ENCODE measurements at regions not wholly inside any gene's neighbourhood (a gene's known extent, or its start where the extent isn't known, plus 50 kb on each side); places are given as distances from the start of the nearest gene placed in this dataset.

DNA sequence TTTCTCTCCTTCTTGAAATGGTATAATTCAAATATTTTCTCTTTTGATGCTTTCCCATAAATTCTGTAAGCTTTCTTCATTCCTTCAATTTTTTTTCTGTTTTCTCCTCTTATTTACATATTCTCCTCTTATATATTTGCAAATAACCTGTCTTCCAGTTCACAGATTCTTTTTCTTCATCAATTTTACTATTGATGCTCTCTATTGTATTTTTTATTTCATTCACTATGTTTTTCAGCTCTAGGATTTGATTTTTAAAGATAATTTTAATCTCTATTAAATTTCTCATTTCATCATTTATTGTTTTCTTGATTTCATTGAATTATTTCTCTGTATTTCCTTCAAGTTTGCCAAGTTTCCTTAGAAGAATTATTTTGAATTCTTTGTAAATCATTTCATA lies 54.0 kb upstream of the PRPS1L1 start:
- no peak for DNase-seq (ENCODE audit: low spot score)

- DNase-seq (ENCODE audit: low spot score), result no peak
Measured at GRCh38 chr7:18082169-18082568, 54.5 kb upstream of the PRPS1L1 start.

DNA sequence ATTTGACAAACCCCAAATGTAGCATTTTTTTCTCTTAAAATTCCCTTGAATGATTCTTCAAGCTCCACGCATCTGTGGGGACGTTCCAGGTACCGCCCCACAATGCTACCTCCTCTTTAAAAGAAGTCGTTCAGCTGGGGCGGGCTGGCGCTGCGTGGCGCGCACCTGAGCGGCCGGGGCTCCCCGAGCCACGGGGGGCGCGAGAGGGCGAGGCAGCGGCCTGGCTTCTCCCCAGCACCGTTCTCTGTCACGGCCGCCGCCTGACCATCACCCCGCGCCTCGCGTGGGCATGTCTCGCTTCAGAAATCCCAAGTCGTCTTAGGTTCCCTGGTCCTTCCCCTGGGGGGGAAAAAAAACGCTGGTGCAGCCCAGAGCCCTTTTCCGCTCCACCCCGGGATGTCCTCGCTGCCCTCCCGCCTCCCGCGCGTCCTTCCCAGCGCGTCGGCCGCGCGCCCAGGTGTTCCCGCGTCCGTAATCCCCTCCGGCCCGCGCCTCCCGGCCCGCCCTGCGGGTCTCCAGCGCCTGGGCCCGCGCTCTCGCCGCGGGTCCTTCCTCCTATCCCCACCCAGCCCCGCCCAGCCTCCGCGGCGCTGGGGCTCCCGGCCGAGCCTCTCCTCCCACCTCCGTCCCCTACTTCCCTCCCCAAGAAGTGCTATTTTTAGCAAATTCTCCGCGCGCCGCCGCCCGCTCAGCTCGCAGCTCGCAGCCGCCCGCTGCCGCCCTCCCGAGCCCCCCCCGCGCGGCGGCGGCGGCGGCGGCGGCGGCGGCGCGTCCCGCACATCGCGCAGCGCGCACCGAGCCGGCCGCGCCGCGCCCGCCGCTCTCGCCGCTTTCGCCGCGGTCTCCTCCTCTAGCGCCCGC lies 58.7 kb upstream of the PRPS1L1 start:
- no peak for DNase-seq (ENCODE audit: low spot score)

GRCh38 chr7:18087026-18087686 lies 59.5 kb upstream of the PRPS1L1 start:
- no peak for DNase-seq (ENCODE audit: low spot score)

DNA sequence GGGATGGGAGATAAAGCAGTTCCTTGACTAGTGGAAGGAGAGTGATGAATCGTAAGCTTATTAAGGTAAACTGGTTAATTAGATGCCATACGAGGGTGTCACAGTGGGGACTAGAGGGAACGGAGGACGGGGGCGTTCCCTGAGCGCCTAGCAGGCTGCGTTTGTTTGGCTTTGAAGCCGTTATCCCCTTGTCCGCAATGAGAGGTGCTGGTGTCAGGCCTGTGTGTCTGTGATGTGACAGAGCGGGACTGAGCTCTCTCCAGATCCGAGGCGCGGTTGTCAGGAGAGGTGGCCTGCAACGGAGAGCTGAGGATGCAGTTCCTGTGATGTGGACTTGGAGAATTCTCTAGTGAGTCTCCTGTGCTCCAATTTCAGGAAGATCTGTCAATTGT lies 60.0 kb upstream of the PRPS1L1 start:
- no peak for DNase-seq (ENCODE audit: low spot score)

GRCh38 chr7:18096087-18096486 lies 68.4 kb upstream of the PRPS1L1 start:
- no peak for DNase-seq (ENCODE audit: low spot score)

GRCh38 chr7:18102576-18102975 lies 74.9 kb upstream of the PRPS1L1 start:
- DNase-seq (ENCODE audit: low spot score), result no peak

DNA sequence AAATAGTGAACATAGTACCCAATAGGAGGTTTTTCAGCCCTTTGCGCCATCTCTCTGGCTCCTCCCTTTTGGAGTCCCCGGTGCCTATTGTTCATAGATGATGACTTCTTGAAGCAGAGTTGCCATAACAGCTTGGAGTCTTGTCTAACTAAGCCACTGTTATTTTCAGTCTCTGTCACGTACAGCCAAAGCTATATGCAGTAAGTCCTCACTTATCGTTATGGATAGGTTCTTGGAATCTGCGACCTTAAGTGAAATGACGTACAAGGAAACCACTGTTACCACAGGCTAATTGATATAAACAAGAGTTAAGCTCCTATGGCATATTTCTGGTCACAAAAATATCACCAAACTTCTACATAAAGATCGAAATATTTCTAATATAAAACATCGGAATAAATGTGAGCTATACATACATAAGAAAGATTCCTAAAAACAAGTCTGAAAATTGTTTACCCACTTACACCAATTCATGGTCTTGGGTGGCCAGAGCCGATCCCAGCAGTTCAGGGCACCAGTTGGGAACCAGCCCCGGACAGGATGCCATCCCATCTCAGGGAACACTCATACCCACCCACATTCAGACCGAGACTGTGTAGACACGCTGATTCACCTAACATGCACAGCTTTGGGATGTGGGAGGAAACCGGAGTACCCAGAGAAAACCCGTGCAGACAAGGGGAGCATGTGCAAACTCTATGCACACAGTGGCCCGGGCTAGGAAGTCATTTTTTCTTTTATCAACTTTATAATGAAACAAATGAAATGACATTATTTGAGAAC lies 76.0 kb upstream of the PRPS1L1 start:
- DNase-seq (ENCODE audit: low spot score), result no peak

DNA sequence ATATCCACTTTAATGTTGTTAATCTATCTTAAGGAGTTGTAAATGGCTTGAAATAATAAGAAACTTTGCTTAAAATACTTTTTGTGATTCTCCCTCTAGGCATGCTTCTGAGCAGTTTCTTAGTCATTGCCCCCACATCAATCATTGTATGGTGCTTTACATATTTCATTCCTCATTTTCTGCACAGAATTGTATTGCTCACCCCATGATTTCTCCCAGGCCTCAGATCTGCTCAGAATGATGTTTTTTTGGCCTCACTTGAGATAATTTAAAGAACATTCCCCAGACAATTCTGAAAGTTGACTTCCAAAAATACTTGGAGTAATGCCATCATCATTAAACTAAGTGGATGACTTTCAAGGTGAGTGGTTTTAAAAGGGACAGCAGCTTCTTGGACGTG lies 82.1 kb upstream of the PRPS1L1 start:
- DNase-seq (ENCODE audit: low spot score), result no peak

GRCh38 chr7:18116661-18117060 lies 89.0 kb upstream of the PRPS1L1 start:
- DNase-seq (ENCODE audit: low spot score), result no peak

GRCh38 chr7:18117482-18117881 lies 89.8 kb upstream of the PRPS1L1 start:
- DNase-seq (ENCODE audit: low spot score), result no peak

DNA sequence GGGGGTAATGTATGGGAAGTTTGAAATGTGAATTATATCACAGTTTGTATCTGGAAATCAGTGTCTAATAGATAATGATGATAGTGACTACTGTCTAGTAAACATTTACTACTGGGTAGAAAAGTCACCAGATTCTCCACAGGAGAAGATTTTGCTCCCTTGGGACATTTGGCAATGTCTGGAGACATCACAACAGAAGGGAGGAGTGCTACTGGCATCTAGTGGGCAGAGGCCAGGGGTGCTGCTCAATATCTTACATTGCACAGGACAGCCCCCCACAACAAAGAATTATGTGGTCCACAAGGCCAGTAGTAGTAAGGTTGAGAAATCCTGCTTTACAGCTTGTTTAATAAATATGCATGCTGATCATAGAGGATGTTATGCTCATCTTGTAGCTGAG lies 92.3 kb upstream of the PRPS1L1 start:
- no peak for DNase-seq (ENCODE audit: low spot score)

- no peak for DNase-seq (ENCODE audit: low spot score)
Measured at GRCh38 chr7:18123508-18124239, 96.0 kb upstream of the PRPS1L1 start.

DNA sequence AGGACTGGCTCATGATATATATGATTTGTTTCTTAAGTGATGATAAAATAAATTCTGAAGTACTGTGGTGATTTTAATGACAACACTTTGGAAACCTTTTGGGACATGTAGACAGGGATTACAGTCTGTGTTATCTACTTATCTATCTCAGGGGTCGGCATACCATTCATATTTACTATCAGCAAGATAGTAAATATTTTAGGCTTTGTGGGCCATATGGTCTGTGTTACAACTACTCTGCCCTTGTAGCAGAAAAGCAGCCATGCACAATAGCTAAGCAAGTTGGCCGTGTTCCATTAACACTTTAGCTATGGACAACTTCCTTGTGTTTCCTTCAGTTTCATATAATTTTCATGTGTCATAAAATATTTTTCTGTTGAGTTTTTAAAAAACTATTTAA lies 97.8 kb upstream of the PRPS1L1 start:
- no peak for DNase-seq (ENCODE audit: low spot score)

DNA sequence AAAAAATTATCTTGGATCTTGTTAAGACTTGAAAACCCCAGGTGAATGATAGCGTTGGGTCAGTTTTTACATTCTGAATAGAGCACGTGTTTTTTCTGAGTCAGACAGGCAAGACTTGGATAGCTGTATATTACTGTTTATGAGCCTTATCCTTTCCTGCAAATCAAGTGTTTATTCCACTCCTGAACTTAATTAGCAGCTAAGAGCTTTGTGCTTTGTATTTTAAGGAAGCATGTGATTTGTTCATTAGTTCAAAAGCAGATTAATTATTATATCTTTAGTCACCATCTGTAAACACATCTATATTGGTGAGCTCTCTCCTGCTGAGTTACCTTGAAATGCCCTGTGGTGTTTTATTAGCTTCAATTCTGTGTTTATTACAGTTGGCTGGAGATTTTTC lies 98.6 kb upstream of the PRPS1L1 start:
- DNase-seq (ENCODE audit: low spot score), result no peak

DNA sequence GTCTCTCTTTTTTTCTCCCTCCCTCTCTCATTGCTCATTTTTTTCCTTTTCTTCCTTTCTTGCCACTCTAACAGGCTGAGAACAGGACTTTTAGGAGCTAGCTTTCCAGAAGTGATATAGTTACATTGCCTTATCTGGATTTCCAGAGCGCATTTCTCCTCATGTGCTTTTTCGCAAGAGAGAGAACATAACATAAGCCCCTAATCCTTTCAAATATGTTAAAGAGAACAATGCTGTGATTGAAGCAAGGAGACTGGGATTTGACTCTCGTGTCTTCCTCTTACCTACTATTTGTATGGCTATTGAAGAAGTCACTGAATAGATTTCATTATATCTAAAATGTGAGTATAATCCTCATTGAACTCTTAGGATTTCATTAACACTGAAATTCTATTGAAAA lies 101.2 kb upstream of the PRPS1L1 start:
- no peak for DNase-seq (ENCODE audit: low spot score)

DNA sequence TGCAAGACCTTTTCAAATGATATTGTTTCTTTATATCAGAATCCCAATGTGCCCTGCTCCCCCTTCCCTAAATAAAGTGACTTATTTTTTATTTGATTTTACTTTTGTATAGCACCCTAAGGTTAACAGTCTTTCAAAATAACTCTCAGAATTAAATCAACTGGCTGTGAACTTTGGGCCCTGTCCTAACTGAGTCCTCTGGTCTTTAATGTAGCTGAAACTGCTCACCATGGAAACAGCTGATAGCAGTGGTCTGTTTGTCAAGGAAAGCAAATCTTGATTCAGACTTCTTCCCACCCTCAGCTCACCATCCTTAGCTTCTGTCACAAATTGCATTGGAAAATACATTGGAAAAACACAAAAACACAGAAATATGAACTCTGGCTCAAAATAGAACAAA lies 105.2 kb upstream of the PRPS1L1 start:
- no peak for DNase-seq (ENCODE audit: low spot score)

DNA sequence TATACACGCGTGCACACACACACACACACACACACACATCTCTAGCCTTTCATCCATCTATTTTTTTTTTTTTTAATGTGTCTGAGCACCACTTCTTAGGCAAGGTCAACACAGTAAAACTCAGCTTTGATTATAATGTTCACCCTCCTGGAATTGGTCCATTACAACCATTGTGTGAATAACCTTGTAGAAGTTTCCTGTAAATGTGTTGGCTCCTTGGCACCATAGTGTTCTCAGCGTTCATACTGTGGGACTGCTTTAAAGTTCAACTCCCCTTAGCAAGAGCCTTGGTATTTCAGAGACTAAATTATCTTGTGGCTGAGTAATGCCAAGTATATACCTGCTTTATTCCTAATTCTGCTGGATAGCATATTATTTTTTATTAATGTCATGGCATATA lies 106.3 kb upstream of the PRPS1L1 start:
- no peak for DNase-seq (ENCODE audit: low spot score)

- DNase-seq (ENCODE audit: low spot score), result no peak
Measured at GRCh38 chr7:18140943-18141342, 113.3 kb upstream of the PRPS1L1 start.

- no peak for DNase-seq (ENCODE audit: low spot score)
Measured at GRCh38 chr7:18144166-18144565, 116.5 kb upstream of the PRPS1L1 start.

DNA sequence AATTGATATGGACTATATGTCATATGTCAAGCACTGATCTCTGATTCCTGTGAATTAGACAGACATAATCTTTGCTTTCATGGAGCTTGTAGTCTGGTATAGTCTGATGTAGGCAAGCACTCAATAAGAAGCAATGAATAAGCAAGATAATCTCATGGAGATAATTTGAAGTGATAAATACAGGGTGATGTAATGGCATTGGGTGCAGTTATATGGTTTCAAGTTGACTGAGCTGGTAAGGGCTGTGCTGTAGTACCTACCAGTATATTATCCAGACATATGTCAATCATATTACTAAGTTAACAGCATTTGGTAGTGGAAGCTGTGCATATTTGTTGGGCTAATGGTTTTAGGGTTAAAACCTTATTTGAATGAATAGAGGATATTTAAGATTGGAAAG lies 117.5 kb upstream of the PRPS1L1 start:
- no peak for DNase-seq (ENCODE audit: low spot score)

DNA sequence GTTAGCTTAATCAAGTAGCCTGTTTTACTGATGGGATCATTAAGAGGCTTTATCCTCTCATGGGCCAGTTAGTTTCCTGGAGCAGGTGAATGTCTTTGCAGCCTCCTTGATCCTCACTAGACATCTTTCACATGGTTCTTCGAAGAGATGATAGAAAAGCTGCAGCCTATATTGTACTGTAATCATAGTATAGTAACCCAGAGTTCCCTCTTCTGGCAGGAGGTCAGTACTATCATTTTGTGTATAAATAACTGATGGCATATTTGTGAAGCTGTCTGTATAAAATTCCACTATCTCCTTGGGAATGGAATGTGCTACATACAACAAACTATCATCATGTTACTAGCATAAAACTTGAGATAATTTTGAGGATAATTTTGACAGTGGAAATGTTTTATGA lies 123.8 kb upstream of the PRPS1L1 start:
- no peak for DNase-seq (ENCODE audit: low spot score)

Data from mucosa of gallbladder (tissue), 1 donor.